ENCODE measurements at regions not wholly inside any gene's neighbourhood (a gene's known extent, or its start where the extent isn't known, plus 50 kb on each side); places are given as distances from the start of the nearest gene placed in this dataset.

- peaks cover 17% of the 10 kb centered on the region for H3K4me1 ChIP-seq (ENCODE audit: insufficient read depth, low read length)
- H4K20me1 ChIP-seq (ENCODE audit: insufficient read depth, low read length): no peaks in the 10 kb centered on the region
- H3K9me3 ChIP-seq (ENCODE audit: low read length): no peaks in the 10 kb centered on the region
- CTCF ChIA-PET (ENCODE audit: low intra/inter-chr PET ratio, low total read pairs): no interaction called here
- H3K36me3 ChIP-seq (replicated peaks in 1 of 2; ENCODE audit: control insufficient read depth in 1 of 2, insufficient read depth in 2 of 2, low read length in 2 of 2): no peaks in the 10 kb centered on the region
- peak overlapping the region; percentile 75 for H3K4me2 ChIP-seq (ENCODE audit: low read depth, low read length)
- WGBS (ENCODE audit: low lambda C conversion rate): 3% methylated on average over 9 of the region's 15 CpGs
- H3K4me3 ChIP-seq (replicated peaks in 1 of 3; ENCODE audit: insufficient read depth in 1 of 3, low read depth in 2 of 3, low read length in 3 of 3): peak overlapping the region in 2 of 3 experiments; percentile 32 to 46; a peak in 3 of 6 replicates
- in situ Hi-C loops (cut with HindIII; ENCODE audit: extremely low pct_ligation_motif_present, low pct_unique_long_range_greater_than_20kb) (no loop called here), intact Hi-C loops (cut with micrococcal nuclease; ENCODE audit: unreplicated experiment) (no loop called here)
- H3K27ac ChIP-seq (ENCODE audit: extremely low read length, insufficient read depth, low read length): no peak overlapping the region
- no peak overlapping the region for H3K9ac ChIP-seq (ENCODE audit: insufficient read depth, low read depth, low read length)
- no peak overlapping the region for H2AFZ ChIP-seq (ENCODE audit: low read length)
- POLR2A ChIA-PET: interaction anchor here (0.7 kb wide), 1 partner anchor 266 kb away, joined by 3 read pairs; no protein-coding TSS in a partner anchor
- no peaks in the 10 kb centered on the region for H3K27me3 ChIP-seq (ENCODE audit: control insufficient read depth in 1 of 2, insufficient read depth in 2 of 2, low read length in 2 of 2)
- ATAC-seq (peak; percentile 96), FAIRE-seq (peak; percentile 84), DNase-seq (ENCODE audit: low spot score) (peak; percentile 78)
- no peaks in the 10 kb centered on the region for H3K79me2 ChIP-seq (ENCODE audit: insufficient read depth, low read length)
- BruUV-seq (replicated peaks): no TSS peak
- TF ChIP-seq MIXL1 (CRISPR knock-in tag; IDR thresholded peaks at IDR 0.05): peak; percentile 59
- peak; percentile 41; the same call in 1 of the 2 replicates for TF ChIP-seq FOXA3 (CRISPR knock-in tag; IDR thresholded peaks at IDR 0.05)
- 0 out of 2 replicates have a peak, but pooled peaks have one; percentile 22 for TF ChIP-seq RXRB (CRISPR knock-in tag; IDR thresholded peaks at IDR 0.05; ENCODE audit: borderline replicate concordance)
- TF ChIP-seq, protein P1, sequence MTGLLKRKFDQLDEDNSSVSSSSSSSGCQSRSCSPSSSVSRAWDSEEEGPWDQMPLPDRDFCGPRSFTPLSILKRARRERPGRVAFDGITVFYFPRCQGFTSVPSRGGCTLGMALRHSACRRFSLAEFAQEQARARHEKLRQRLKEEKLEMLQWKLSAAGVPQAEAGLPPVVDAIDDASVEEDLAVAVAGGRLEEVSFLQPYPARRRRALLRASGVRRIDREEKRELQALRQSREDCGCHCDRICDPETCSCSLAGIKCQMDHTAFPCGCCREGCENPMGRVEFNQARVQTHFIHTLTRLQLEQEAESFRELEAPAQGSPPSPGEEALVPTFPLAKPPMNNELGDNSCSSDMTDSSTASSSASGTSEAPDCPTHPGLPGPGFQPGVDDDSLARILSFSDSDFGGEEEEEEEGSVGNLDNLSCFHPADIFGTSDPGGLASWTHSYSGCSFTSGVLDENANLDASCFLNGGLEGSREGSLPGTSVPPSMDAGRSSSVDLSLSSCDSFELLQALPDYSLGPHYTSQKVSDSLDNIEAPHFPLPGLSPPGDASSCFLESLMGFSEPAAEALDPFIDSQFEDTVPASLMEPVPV (CRISPR knock-in tag; IDR thresholded peaks at IDR 0.05): no peak
- no peak for TF ChIP-seq SOX6 (IDR thresholded peaks at IDR 0.05)
- peak; percentile 38; the same call in 1 of the 2 replicates for TF ChIP-seq SOX6 (CRISPR knock-in tag; IDR thresholded peaks at IDR 0.05)
- TF ChIP-seq ZNF124 (CRISPR knock-in tag; IDR thresholded peaks at IDR 0.05): no peak
- TF ChIP-seq GATAD2A (CRISPR knock-in tag; IDR thresholded peaks at IDR 0.05): peak; percentile 56
- no peak for TF ChIP-seq KMT2A (CRISPR knock-in tag; IDR thresholded peaks at IDR 0.05)
- peak; percentile 60; the same call in 1 of the 2 replicates for TF ChIP-seq ZNF331 (CRISPR knock-in tag; IDR thresholded peaks at IDR 0.05)
- no peak for TF ChIP-seq ZNF326 (CRISPR knock-in tag; IDR thresholded peaks at IDR 0.05; ENCODE audit: borderline replicate concordance)
- no peak for TF ChIP-seq CC2D1A (CRISPR knock-in tag; IDR thresholded peaks at IDR 0.05)
- TF ChIP-seq FOXO1 (CRISPR knock-in tag; IDR thresholded peaks at IDR 0.05): peak; percentile 43; the same call in 1 of the 2 replicates
- no peak for TF ChIP-seq MEF2D (CRISPR knock-in tag; IDR thresholded peaks at IDR 0.05)
- TF ChIP-seq PITX1 (CRISPR knock-in tag; IDR thresholded peaks at IDR 0.05): no peak
- TF ChIP-seq ZNF468 (CRISPR knock-in tag; IDR thresholded peaks at IDR 0.05): no peak
- no peak for TF ChIP-seq LCORL (IDR thresholded peaks at IDR 0.05)
- TF ChIP-seq LCORL (CRISPR knock-in tag; IDR thresholded peaks at IDR 0.05): peak; percentile 63; the same call in 1 of the 2 replicates
- TF ChIP-seq SOX13 (IDR thresholded peaks at IDR 0.05): no peak
- peak in 1 of 2 experiments; percentile 53; a peak in 2 of 4 replicates for TF ChIP-seq SOX13 (CRISPR knock-in tag; conservative IDR thresholded peaks at IDR 0.05 in 1 of 2, IDR thresholded peaks at IDR 0.05 in 1 of 2)
- TF ChIP-seq ZNF292 (CRISPR knock-in tag; IDR thresholded peaks at IDR 0.05; ENCODE audit: borderline replicate concordance, low read depth): peak; percentile 94
- TF ChIP-seq ATF1 (CRISPR knock-in tag; IDR thresholded peaks at IDR 0.05): no peak
- TF ChIP-seq ATF4 (CRISPR knock-in tag; IDR thresholded peaks at IDR 0.05): peak in 1 of 2 experiments; percentile 90; a peak in 2 of 4 replicates
- TF ChIP-seq FOXK1 (CRISPR knock-in tag; IDR thresholded peaks at IDR 0.05; ENCODE audit: borderline replicate concordance, low read depth): no peak
- 0 out of 2 replicates have a peak, but pooled peaks have one; percentile 36 for TF ChIP-seq ZSCAN25 (CRISPR knock-in tag; IDR thresholded peaks at IDR 0.05)
- TF ChIP-seq TARDBP (CRISPR knock-in tag; IDR thresholded peaks at IDR 0.05): 0 out of 2 replicates have a peak, but pooled peaks have one; percentile 39
Observed at GRCh38 chr22:49209452-49210195, 618.0 kb downstream of the BRD1 start.

Measured in HepG2 (cell line).